Activated CD4-positive, CD25-positive, alpha-beta regulatory T cell treated with anti-CD3 and anti-CD28 coated beads, Interleukin-2, amount 50 U/mL, for 24 hours (primary cell): ENCODE measurements at regions not wholly inside any gene's neighbourhood (a gene's known extent, or its start where the extent isn't known, plus 50 kb on each side); places are given as distances from the start of the nearest gene placed in this dataset.

Experiments used
- ATAC-seq, 2 donors: fragments of 150-1000 bp; cut with Tn5 transposase; one replicate each; pipeline ENCODE4 v1.10.0; 2021; ENCODE audit warnings: mild to moderate bottlenecking in 1 of 2, moderate library complexity in 1 of 2

DNA sequence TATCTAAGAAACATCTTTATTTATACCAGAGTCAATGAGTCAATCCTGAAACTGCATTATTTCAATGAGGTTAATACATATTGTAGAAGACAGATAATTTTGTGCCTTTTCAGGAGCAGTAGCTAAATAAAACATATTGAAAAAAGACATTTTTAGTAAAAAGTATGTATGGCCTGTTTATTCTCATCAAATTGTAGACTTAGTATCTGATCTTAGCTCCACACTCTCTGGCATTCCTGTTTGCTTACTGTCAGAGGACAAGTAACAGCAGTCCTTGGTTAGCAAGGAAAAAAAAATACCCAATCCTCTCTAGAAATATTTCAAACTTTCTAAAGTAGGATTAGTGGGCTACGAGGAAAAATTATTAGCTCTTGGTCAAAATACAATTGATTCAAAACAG lies 50.5 kb upstream of the GUCY1A1 start:
- ATAC-seq = no peak

GRCh38 chr4:155615081-155615887 lies 51.4 kb upstream of the GUCY1A1 start:
- no peak for ATAC-seq

- ATAC-seq = no peak
These were observed 52.4 kb upstream of the GUCY1A1 start for GRCh38 chr4:155614111-155614762.

DNA sequence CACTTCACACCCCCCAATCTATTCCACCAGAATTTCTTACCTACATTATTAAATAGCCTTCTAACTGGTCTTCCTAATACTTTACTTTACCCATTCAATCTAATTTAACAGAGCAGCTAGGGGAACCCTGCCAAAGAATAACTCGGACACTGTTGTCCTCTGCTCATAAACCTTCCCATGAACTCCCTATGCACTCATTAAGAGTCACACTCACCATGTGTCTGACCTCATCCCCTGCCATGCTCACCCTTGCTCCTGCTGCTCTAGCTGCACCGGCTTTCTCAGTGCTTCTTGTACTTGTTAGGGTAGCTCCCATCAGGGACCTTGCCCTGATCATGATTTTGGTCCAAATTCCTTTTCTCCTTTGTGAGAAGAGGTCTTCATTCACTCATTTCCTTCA lies 54.6 kb upstream of the GUCY1A1 start:
- ATAC-seq = no peak

DNA sequence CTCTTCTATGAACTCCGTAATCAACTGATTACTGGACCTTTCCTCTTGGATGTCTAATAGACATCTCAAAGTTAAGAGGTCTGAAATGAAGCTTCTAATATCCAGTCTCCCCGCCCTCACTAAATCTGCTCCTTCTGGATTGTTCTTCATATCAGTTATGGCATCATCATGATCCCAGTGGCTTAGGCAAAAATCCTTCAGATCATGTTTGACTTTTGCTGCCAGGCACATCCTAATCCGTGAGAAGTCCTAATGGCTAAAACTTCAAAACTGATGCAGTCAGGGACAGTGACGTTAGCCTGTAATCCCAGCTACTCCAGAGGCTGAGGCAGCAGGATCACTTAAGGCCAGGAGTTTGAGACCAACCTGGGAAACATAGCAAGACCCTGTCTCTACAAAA lies 55.1 kb upstream of the GUCY1A1 start:
- no peak for ATAC-seq

GRCh38 chr4:155610143-155610542 lies 56.5 kb upstream of the GUCY1A1 start:
- ATAC-seq = no peak

DNA sequence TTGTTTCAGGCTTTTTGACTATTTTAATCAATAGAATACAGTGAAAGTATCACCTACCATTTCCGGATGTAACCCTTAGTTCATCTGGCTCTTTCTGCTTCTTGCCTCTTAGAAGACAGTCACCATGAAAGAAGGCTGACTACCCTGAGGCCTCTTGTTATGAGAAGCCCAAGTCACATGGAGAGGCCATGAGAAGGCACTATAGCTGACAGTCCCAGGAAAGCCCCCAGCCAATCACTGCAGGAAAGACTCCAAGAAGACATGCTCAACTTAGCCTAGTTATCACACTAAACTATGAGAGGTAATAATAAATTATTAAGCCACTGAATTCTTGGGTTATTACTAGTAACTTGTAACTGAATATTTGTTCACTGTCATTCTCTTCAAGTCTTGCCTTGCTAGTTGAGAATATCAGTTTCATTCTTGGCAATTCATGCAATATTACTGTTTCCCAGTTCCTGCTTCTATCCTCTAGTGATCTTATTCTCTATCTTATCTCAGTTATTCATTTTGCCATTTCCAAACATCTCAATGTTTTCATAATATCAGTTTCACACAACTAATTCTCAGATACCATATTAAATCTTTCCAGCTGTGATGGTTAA lies 57.1 kb upstream of the GUCY1A1 start:
- no peak for ATAC-seq

DNA sequence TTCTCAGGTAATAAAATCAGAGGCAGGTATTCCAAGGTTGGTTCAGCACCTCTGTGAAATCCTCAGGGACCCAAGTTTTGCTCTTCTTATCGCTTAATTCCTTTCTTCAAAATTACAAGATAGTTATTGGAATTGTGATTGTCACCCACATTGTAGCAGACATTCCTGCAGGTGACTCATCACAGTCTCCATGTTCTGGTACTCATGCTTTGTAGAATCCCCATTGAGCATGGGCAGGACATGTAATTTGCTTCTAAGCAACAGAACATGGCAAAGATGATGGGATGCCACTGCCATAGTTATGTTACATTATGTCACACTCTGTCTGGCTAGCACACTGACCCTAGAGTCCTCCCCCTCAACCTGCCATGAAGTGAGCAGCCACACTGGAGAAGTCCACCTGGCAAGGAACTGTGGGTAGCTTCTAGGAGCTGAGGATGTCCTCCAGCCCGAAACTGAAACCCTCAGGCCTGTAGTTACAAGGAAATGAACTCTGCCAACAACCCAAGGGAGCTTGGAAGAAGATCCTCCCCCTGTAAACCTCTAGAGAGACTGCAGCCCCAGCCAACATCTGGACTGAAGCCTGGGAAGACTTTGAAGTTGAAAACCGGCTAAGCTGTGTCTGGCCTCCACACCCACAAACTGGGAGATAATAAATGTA lies 58.3 kb upstream of the GUCY1A1 start:
- ATAC-seq = no peak

GRCh38 chr4:155607481-155607880 lies 59.2 kb upstream of the GUCY1A1 start:
- ATAC-seq = no peak

GRCh38 chr4:155604718-155605626 lies 61.7 kb upstream of the GUCY1A1 start:
- ATAC-seq = no peak

GRCh38 chr4:155603360-155603891 lies 63.2 kb upstream of the GUCY1A1 start:
- ATAC-seq = no peak

DNA sequence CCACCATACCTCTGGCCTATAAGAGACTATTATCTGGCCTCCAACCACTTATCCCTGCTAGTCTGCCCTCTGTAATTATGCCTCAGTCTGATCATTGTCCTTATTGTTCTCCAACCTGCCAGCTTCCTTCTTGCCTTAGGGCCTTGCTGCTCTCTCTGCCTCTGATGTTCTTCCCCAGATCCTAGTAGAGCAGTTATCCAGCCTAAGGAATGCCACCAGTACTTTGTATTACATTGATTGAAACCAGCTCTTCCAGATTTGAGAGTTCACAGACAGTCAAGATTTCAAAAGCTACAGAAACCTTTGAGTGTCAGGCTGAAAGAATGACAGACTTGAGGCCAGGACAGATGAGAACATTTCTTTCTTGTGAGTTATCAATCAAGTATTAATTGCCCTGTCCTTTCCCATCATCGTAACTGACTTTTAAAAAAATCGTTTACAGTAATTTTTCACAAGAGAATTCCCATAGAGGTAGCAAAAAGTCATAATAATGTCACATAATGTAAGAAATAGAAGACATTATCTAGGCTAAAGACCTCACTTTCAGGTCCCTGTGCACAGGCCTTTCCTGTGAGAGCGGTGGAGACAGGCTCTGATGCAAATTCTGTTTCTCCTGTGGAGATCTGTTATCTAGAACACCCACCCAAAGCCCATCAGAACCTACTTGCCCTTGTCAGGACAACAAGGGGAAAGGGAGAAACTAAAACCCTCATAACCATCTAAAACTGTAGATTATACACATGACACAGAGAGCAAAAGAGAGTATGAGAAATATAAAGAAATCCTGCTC lies 64.1 kb upstream of the GUCY1A1 start:
- ATAC-seq = no peak

DNA sequence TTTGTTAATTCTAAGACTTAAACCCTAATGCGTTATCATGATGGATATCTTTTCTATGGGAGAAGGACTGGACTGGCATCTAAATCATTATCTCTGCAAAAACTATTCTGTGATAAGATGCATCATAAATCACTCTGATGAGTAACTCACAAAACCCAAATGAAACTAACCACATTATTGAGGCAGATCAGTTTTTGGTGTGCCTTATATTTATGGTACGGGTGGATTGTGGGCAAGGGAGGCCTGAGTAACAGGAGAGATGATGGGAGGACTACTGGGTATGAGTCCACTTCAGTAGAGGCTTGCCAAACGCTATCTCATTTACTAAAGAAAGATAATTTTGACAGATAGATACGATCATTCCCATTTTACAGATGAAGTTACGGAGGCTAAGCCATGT lies 66.4 kb upstream of the GUCY1A1 start:
- ATAC-seq = no peak

- ATAC-seq = no peak
These were observed 67.1 kb upstream of the GUCY1A1 start for GRCh38 chr4:155599596-155599995.

DNA sequence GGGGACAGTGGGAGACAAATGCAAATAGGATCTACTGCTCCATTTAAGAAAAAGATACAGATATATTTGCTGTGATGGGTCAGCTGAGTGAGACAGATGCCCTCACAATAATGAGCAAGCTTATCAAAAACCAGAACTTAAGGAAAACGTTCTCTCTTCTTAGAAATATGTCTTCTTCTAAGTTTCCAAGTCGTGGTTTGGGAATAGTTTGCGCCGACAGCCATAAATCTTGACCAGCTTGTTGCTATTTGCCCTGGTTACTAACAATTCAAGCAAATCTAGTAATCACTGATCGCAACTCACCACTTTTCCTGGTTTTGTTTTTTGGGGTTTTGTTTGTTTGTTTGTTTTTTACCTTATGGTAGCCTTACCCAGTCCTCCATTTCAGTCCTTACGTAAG lies 67.6 kb upstream of the GUCY1A1 start:
- no peak for ATAC-seq

GRCh38 chr4:155597933-155598451 lies 68.7 kb upstream of the GUCY1A1 start:
- ATAC-seq = no peak

DNA sequence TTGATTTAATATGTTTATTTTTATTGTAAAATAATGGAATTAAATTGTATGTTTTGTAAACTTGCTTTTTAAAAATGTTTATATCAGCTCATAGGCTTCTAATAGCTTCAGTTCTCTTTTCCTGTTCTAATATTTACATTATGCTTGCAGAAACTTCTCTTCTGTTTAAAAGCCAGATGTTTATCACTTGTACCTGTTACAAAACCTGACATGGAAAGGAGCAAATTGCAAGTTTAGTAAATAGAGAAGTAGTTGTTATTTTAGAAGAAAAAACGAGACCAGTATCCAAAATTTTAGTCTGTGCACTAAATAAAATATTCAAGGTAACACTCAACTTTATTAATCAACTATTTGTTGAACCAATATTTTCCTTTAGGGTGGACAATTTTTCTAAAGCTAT lies 69.4 kb upstream of the GUCY1A1 start:
- ATAC-seq = no peak

- ATAC-seq = no peak
These were observed 72.9 kb upstream of the GUCY1A1 start for GRCh38 chr4:155593793-155594192.

DNA sequence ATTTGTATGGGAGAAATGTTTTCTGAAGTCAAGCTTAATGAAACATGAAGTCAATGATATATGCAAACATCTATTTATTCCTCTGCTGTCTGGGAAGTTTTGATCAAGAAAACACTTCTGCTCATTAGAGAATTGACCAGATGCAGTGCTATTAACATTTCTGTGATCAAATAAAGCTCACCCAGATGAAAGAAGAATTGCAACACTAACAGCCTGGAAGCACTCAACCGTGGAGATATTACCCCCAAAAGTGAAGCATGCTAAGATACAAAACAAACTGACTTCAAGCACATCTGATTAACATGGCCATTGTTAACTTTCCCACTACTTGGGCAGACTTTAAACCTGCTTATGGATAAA lies 73.7 kb upstream of the GUCY1A1 start:
- no peak for ATAC-seq

DNA sequence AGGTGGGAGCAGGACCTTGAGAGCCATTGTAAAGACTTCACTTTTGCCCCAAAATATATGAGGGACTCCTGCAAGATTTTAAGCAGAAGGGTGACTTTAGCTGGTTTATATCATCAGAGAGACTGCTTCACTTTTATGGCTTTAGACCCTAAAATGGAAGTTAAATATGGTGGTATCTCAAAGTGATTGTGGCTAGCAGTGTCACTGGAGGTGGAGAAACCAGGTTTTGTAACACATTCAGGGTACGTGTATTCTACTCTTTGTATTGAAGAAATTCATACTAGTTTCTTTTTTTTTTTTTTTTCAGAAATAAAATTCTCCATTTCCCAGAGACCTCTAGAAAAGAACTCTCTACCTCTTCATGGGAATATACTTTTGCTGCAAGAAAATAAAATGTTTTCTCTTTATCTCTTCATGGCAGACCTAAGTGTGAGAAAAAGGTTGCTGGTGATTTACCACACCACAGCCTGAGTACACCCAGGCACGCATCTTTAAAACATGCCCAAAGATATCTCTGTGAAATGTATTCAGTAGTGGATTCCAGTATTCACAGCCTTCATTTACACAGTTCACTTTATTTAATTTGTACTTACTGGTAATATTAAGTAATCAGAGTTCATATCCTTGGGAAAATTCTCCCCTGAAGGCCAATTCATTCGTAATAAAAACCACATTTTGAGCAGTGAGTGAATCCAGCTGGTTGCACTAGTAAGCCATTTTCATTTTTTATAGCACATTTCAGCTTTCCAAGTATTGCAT lies 74.3 kb upstream of the GUCY1A1 start:
- no peak for ATAC-seq
